ENCODE measurements at regions not wholly inside any gene's neighbourhood (a gene's known extent, or its start where the extent isn't known, plus 50 kb on each side); places are given as distances from the start of the nearest gene placed in this dataset.

DNA sequence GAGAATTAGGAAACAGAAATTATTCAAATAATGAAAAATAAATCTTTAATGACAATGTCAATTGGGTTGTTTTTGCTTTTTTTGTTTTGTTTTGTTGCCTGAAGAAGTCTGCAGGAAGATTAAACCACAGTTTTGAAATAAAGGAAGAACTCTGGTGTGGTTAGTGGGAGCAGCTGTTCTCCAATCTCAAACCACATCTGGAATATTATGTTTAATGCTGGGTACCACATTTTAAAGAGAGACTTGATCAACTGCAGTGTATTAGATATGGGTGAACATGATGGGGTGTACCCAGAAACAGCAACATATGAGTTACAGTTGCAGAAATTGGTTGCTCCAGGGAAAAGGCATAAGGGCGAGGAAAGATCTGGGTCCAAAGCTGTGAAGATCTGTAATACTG is 171.2 kb upstream of the RPL34 start:
- TF ChIP-seq, protein P1, sequence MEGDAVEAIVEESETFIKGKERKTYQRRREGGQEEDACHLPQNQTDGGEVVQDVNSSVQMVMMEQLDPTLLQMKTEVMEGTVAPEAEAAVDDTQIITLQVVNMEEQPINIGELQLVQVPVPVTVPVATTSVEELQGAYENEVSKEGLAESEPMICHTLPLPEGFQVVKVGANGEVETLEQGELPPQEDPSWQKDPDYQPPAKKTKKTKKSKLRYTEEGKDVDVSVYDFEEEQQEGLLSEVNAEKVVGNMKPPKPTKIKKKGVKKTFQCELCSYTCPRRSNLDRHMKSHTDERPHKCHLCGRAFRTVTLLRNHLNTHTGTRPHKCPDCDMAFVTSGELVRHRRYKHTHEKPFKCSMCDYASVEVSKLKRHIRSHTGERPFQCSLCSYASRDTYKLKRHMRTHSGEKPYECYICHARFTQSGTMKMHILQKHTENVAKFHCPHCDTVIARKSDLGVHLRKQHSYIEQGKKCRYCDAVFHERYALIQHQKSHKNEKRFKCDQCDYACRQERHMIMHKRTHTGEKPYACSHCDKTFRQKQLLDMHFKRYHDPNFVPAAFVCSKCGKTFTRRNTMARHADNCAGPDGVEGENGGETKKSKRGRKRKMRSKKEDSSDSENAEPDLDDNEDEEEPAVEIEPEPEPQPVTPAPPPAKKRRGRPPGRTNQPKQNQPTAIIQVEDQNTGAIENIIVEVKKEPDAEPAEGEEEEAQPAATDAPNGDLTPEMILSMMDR (IDR thresholded peaks at IDR 0.05; ENCODE audit: control extremely low read depth, extremely low read depth), result no peak
- Histone ChIP-seq H3K27ac (ENCODE audit: low read depth in 1 of 2, low read length in 1 of 2) (no peak overlapping the region), H3K27me3 (ENCODE audit: control insufficient read depth in 3 of 3, insufficient read depth in 3 of 3, low read length in 2 of 3) (no peaks in the 10 kb centered on the region), H3K4me3 (no peak overlapping the region), H3K9ac (ENCODE audit: insufficient read depth in 1 of 2, low read length in 2 of 2) (no peak overlapping the region), H3K36me3 (ENCODE audit: control insufficient read depth in 4 of 4, insufficient read depth in 4 of 4, low read length in 4 of 4) (no peaks in the 10 kb centered on the region), H3K4me1 (ENCODE audit: control insufficient read depth in 5 of 5, insufficient read depth in 5 of 5, low read length in 5 of 5) (no peaks in the 10 kb centered on the region), H3K9me3 (ENCODE audit: control insufficient read depth in 4 of 4, insufficient read depth in 3 of 4, low read length in 3 of 4) (no peaks in the 10 kb centered on the region)
- WGBS, 2 donors, result 70 to 95% methylated on average over 1 of the region's 1 CpG
- DNase-seq, result no peak
- no peak for ATAC-seq (ENCODE audit: insufficient read depth, low FRiP score)

DNA sequence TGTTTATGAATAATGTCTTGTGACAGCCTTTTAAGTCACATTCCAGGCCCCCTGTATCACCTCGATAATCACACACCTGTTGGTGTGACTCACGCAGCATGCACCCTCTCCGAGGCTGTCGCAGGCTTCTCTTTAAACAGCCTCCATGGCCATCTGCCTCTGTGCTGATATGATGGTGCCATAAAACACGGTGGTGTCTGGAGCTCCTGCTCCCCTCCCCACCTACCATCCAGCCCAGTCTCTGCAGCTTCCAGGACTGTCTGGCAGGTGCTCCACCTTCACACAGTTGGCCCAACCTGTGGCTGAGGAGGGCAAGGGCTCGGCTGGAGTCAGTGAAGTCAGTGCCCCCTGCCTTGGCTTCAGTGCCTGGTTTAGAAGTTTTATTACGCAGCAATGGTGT is 173.8 kb upstream of the RPL34 start:
- TF ChIP-seq, protein P1 (IDR thresholded peaks at IDR 0.05; ENCODE audit: control extremely low read depth, extremely low read depth), result no peak
- 68 to 86% methylated on average over 7 of the region's 7 CpGs for WGBS, 2 donors
- H3K4me3 ChIP-seq, result no peak overlapping the region
- no peak for DNase-seq
- ATAC-seq (ENCODE audit: insufficient read depth, low FRiP score), result no peak
- H3K27me3 ChIP-seq (ENCODE audit: control insufficient read depth in 3 of 3, insufficient read depth in 3 of 3, low read length in 2 of 3), result no peaks in the 10 kb centered on the region
- H3K36me3 ChIP-seq (ENCODE audit: control insufficient read depth in 4 of 4, insufficient read depth in 4 of 4, low read length in 4 of 4), result no peaks in the 10 kb centered on the region
- H3K9me3 ChIP-seq (ENCODE audit: control insufficient read depth in 4 of 4, insufficient read depth in 3 of 4, low read length in 3 of 4), result no peaks in the 10 kb centered on the region
- H3K9ac ChIP-seq (ENCODE audit: insufficient read depth in 1 of 2, low read length in 2 of 2), result no peak overlapping the region
- H3K27ac ChIP-seq (ENCODE audit: low read depth in 1 of 2, low read length in 1 of 2), result no peak overlapping the region
- no peaks in the 10 kb centered on the region for H3K4me1 ChIP-seq (ENCODE audit: control insufficient read depth in 5 of 5, insufficient read depth in 5 of 5, low read length in 5 of 5)

DNA sequence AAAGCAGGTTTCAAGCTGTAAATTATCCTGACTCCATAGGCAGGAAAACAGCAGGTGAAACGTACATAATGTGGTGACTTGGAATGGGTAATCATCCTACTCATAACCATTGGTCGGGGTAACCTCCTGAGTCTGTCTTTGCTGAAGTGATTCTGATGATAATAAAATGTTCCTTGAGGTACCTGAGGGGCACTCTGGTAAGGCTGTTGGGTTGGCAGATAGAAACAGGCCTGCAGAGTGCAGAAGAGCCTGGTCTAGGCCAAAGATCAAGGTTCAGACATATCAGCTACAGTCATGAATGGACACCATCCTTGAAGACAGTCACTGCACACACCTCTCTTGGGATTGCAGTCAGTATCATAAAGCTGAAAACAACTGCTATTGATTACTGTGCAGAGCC is 174.7 kb upstream of the RPL34 start:
- peaks cover 0 to 4% (median 0%) of the 10 kb centered on the region in 4 donors for H3K9me3 ChIP-seq (ENCODE audit: control insufficient read depth in 4 of 4, insufficient read depth in 3 of 4, low read length in 3 of 4)
- DNase-seq, result no peak
- H3K9ac ChIP-seq (ENCODE audit: insufficient read depth in 1 of 2, low read length in 2 of 2), result no peak overlapping the region
- H3K4me3 ChIP-seq, result no peak overlapping the region
- WGBS, 2 donors, result 85 to 94% methylated on average over 2 of the region's 2 CpGs
- TF ChIP-seq, protein P1 (IDR thresholded peaks at IDR 0.05; ENCODE audit: control extremely low read depth, extremely low read depth), result no peak
- H3K27ac ChIP-seq (ENCODE audit: low read depth in 1 of 2, low read length in 1 of 2), result no peak overlapping the region
- ATAC-seq (ENCODE audit: insufficient read depth, low FRiP score), result no peak
- no peaks in the 10 kb centered on the region for H3K4me1 ChIP-seq (ENCODE audit: control insufficient read depth in 5 of 5, insufficient read depth in 5 of 5, low read length in 5 of 5)
- H3K36me3 ChIP-seq (ENCODE audit: control insufficient read depth in 4 of 4, insufficient read depth in 4 of 4, low read length in 4 of 4), result no peaks in the 10 kb centered on the region
- no peaks in the 10 kb centered on the region for H3K27me3 ChIP-seq (ENCODE audit: control insufficient read depth in 3 of 3, insufficient read depth in 3 of 3, low read length in 2 of 3)

DNA sequence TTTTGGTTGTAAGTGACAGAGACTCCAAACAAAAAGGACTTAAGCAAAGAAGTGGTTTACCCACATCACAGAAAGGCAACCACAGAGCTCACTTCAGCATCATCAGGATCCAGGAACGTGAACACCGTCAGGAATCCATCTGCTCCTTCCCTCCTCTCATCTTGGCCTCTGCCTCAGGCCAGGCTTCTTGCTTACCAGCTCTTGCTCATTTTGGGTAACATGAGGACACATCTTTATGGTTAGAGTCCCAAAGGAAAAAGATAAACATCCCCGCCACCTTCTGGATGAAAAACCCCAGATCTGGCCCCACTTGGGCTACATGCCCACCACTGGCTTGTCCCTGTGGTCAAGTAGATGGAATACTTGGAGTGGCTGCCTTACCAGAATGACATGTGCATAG is 176.8 kb upstream of the RPL34 start:
- Histone ChIP-seq H3K9me3 (ENCODE audit: control insufficient read depth in 4 of 4, insufficient read depth in 3 of 4, low read length in 3 of 4) (peaks cover 0 to 4% (median 0%) of the 10 kb centered on the region in 4 donors), H3K4me1 (ENCODE audit: control insufficient read depth in 5 of 5, insufficient read depth in 5 of 5, low read length in 5 of 5) (no peaks in the 10 kb centered on the region), H3K27ac (ENCODE audit: low read depth in 1 of 2, low read length in 1 of 2) (no peak overlapping the region), H3K27me3 (ENCODE audit: control insufficient read depth in 3 of 3, insufficient read depth in 3 of 3, low read length in 2 of 3) (no peaks in the 10 kb centered on the region), H3K4me3 (no peak overlapping the region), H3K9ac (ENCODE audit: insufficient read depth in 1 of 2, low read length in 2 of 2) (no peak overlapping the region), H3K36me3 (ENCODE audit: control insufficient read depth in 4 of 4, insufficient read depth in 4 of 4, low read length in 4 of 4) (no peaks in the 10 kb centered on the region)
- TF ChIP-seq, protein P1 (IDR thresholded peaks at IDR 0.05; ENCODE audit: control extremely low read depth, extremely low read depth), result no peak
- no peak for DNase-seq
- no peak for ATAC-seq (ENCODE audit: insufficient read depth, low FRiP score)
- WGBS, 2 donors, result 93 to 94% methylated on average over 3 of the region's 3 CpGs
